ENCODE measurements at regions not wholly inside any gene's neighbourhood (a gene's known extent, or its start where the extent isn't known, plus 50 kb on each side); places are given as distances from the start of the nearest gene placed in this dataset.

GRCh38 chr16:51986301-51986700 lies 560.6 kb downstream of the TOX3 start:
- TF ChIP-seq CTCF (IDR thresholded peaks at IDR 0.05; ENCODE audit: low read depth, low read length): no peak
- no peak for TF ChIP-seq EZH2phosphoT487 (IDR thresholded peaks at IDR 0.05; ENCODE audit: low read depth)
